Kidney epithelial cell (primary cell): ENCODE measurements at regions not wholly inside any gene's neighbourhood (a gene's known extent, or its start where the extent isn't known, plus 50 kb on each side); places are given as distances from the start of the nearest gene placed in this dataset.

ENCODE experiments used
- DNase-seq: peaks from one replicate; pipeline ENCODE4 v3.0.0-alpha.2; 2010; ENCODE audit warnings: low read depth
- H3K27me3 ChIP-seq: 2 replicates; pipeline ENCODE4 v1.6.0; 2011; ENCODE audit warnings: low read length; ENCODE audit not compliant: control insufficient read depth, insufficient read depth
- H3K36me3 ChIP-seq: 2 replicates; pipeline ENCODE4 v1.5.1; 2011; ENCODE audit warnings: low read length; ENCODE audit not compliant: control insufficient read depth, insufficient read depth
- H3K4me3 ChIP-seq: 2 replicates; pipeline ENCODE4 v1.5.1; 2011; ENCODE audit warnings: low read depth, mild to moderate bottlenecking, control low read depth, low read length
- CTCF ChIP-seq: IDR thresholded peaks from 2 replicates; pipeline ENCODE4 v1.5.1; 2011; ENCODE audit warnings: mild to moderate bottlenecking, moderate library complexity, low read length, control low read depth, inconsistent platforms; ENCODE audit not compliant: insufficient read depth, poor library complexity, severe bottlenecking

DNA sequence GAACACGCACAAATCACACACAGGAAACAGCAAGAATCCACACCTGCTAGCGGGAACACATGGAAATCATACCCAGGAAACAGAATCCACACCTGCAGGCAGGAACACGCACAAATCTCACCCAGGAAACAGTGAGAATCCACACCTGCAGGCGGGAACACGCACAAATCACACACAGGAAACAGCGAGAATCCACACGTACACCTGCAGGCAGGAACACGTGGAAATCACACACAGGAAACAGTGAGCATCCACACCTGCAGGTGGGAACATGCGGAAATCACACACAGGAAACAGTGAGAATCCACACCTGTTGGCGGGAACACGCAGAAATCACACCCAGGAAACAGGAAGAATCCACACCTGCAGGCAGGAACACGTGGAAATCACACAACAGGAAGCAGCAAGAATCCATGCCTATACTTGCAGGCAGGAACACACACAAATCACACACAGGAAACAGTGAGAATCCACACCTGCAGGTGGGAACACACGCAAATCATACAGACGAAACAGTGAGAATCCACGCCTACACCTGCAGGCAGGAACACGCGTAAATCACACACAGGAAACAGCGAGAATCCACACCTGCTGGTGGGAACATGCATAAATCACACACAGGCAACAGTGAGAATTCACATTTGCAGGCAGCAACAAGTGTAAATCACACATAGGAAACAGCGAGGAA is 108.6 kb downstream of the DLL1 start:
- H3K27me3 ChIP-seq = no peaks in the 10 kb centered on the region
- H3K36me3 ChIP-seq = no peaks in the 10 kb centered on the region
- no peak for TF ChIP-seq CTCF
- no peak for DNase-seq
- H3K4me3 ChIP-seq = no peak overlapping the region

DNA sequence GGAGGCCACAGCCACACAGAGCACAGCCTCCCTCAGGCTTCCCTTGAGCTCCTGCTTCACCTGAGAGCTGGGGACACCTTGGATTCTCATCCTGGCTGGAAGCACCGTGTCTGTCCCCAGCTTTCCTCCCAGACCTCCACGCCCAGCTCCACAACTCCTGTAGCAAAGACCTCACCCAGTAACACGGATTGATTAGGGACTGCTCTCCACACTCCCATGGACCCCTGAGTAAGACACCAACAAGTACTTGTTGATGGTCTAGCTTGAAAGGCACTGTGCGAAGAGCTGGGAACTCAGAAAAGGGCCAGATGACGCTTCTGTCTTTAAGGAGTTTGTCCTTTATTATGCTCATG is 109.6 kb downstream of the DLL1 start:
- no peak for DNase-seq
- no peak for TF ChIP-seq CTCF
- no peaks in the 10 kb centered on the region for H3K27me3 ChIP-seq
- H3K4me3 ChIP-seq = no peak overlapping the region
- H3K36me3 ChIP-seq = no peaks in the 10 kb centered on the region

- TF ChIP-seq CTCF = no peak
- Histone ChIP-seq H3K36me3 (no peaks in the 10 kb centered on the region), H3K27me3 (no peaks in the 10 kb centered on the region), H3K4me3 (no peak overlapping the region)
- DNase-seq = no peak
Measured at GRCh38 chr6:170180671-170181337, 110.1 kb downstream of the DLL1 start.

DNA sequence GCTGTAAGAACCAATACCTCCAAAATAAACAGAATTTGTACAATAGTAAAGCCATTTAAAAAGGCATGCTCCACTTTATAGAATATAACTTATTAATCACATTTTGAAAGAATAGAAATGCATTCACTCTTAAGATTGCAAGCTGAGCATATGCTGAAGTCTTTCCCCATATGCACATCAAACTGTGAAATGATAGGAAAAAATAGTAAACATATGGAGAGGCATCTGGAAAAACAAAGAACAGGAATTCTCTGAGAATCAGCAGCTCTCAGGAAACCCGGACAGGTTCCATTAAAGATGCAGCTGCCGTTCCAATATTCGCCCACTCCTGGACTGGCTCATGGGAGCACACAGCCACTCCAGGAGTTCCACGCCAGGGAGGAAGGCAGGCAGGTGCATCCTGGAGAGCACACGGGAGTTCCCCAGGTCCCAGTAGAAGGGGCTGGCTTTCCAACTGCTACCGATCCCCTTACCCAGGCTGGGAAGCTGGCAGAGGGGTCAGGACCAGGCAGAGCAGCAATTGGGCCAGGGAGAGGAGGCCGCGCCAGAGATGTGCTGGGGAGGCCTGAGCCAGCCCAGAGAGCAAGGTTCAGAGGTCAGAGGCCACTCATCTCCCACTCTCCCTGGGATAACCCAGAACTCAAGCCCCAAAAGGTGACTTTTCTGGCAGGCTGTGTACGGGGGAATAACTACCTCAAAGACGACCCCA is 111.1 kb downstream of the DLL1 start:
- no peak for DNase-seq
- Histone ChIP-seq H3K27me3 (no peaks in the 10 kb centered on the region), H3K36me3 (no peaks in the 10 kb centered on the region), H3K4me3 (no peak overlapping the region)
- TF ChIP-seq CTCF = no peak

GRCh38 chr6:170178561-170179477 is 112.1 kb downstream of the DLL1 start:
- DNase-seq = no peak
- no peaks in the 10 kb centered on the region for H3K27me3 ChIP-seq
- H3K4me3 ChIP-seq = no peak overlapping the region
- H3K36me3 ChIP-seq = no peaks in the 10 kb centered on the region
- no peak for TF ChIP-seq CTCF
